Loucy (cell line): ENCODE measurements at regions not wholly inside any gene's neighbourhood (a gene's known extent, or its start where the extent isn't known, plus 50 kb on each side); places are given as distances from the start of the nearest gene placed in this dataset.

ENCODE experiments used
- H2AFZ ChIP-seq: fragments of 200-600 bp; sonication (generic); 2 replicates; pipeline ENCODE4 v1.6.0; 2016; ENCODE audit warnings: antibody characterized with exemption, mild to moderate bottlenecking, low read length, moderate library complexity
- H3F3A ChIP-seq: fragments of 200-600 bp; 2 replicates; pipeline ENCODE4 v1.6.0; 2016; ENCODE audit warnings: antibody characterized with exemption, low read depth, mild to moderate bottlenecking
- H3K27me3 ChIP-seq: fragments of 200-600 bp; sonication (generic); 2 replicates; pipeline ENCODE4 v1.6.1; 2014; ENCODE audit warnings: low read length, mild to moderate bottlenecking; ENCODE audit not compliant: insufficient read depth, poor library complexity, severe bottlenecking
- H3K36me3 ChIP-seq: fragments of 200-600 bp; sonication (generic); 2 replicates; pipeline ENCODE4 v1.6.1; 2016; ENCODE audit warnings: low read length; ENCODE audit not compliant: insufficient read depth
- H3K4me1 ChIP-seq: fragments of 200-600 bp; sonication (generic); 2 replicates; pipeline ENCODE4 v1.5.1; 2014; ENCODE audit warnings: low read length, mild to moderate bottlenecking; ENCODE audit not compliant: insufficient read depth, poor library complexity, severe bottlenecking
- H3K4me2 ChIP-seq: fragments of 200-600 bp; sonication (generic); 2 replicates; pipeline ENCODE4 v1.6.0; 2014; ENCODE audit warnings: antibody characterized with exemption, low read length, low read depth, mild to moderate bottlenecking; ENCODE audit not compliant: poor library complexity, severe bottlenecking
- H3K4me3 ChIP-seq: fragments of 200-600 bp; sonication (generic); 2 replicates; pipeline ENCODE4 v1.5.1; 2014; ENCODE audit warnings: low read length, mild to moderate bottlenecking, mixed read lengths; ENCODE audit not compliant: poor library complexity, severe bottlenecking
- H3K79me2 ChIP-seq: fragments of 200-600 bp; sonication (generic); 2 replicates; pipeline ENCODE4 v1.6.1; 2014; ENCODE audit warnings: low read length; ENCODE audit not compliant: insufficient read depth
- H3K9ac ChIP-seq: fragments of 200-600 bp; sonication (generic); 2 replicates; pipeline ENCODE4 v1.6.0; 2014; ENCODE audit warnings: mild to moderate bottlenecking, low read depth, low read length, moderate library complexity; ENCODE audit not compliant: poor library complexity, severe bottlenecking
- H3K9me2 ChIP-seq: fragments of 200-600 bp; sonication (generic); replicated peaks from 2 replicates; pipeline ENCODE4 v1.6.1; 2016; ENCODE audit warnings: low read depth, low read length, mixed read lengths
- H3K9me3 ChIP-seq: fragments of 200-600 bp; sonication (generic); 2 replicates; pipeline ENCODE4 v1.6.1; 2014; ENCODE audit warnings: mild to moderate bottlenecking, antibody characterized with exemption, low read length, low read depth; ENCODE audit not compliant: insufficient read depth
- H4K20me1 ChIP-seq: fragments of 200-600 bp; sonication (generic); 2 replicates; pipeline ENCODE4 v1.6.0; 2014; ENCODE audit warnings: antibody characterized with exemption, low read length, mild to moderate bottlenecking; ENCODE audit not compliant: insufficient read depth, poor library complexity, severe bottlenecking
- EZH2phosphoT487 ChIP-seq: fragments of 200-600 bp; IDR thresholded peaks from 2 replicates; pipeline ENCODE4 v1.6.1; 2018; ENCODE audit warnings: antibody characterized with exemption, mild to moderate bottlenecking, moderate library complexity, borderline replicate concordance
- TF ChIP-seq, protein P1 (sequence below): fragments of 200-600 bp; sonication (generic); conservative IDR thresholded peaks from 2 replicates; pipeline ENCODE4 v1.5.1; 2014; ENCODE audit warnings: mild to moderate bottlenecking, antibody characterized with exemption, low read length

DNA sequence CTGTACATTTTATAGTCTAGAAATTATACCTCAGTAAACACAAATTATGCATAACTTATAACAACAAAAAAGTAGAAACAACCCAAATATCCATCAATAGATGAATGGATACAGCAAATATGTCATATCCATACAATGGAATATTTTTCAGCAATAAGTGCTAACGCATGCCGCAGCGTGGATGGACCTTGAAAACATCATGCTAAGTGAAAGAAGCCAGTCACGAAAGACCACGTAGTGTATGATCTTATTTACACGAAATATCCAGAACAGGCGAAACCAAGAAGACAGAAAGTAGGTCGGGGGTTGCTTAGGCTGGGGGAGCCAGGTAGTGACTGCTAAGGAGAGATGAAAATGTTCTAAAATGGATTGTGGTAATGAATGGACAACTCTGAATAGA, 167.1 kb upstream of the MYCN start:
- H3K4me3 ChIP-seq: no peak overlapping the region

DNA sequence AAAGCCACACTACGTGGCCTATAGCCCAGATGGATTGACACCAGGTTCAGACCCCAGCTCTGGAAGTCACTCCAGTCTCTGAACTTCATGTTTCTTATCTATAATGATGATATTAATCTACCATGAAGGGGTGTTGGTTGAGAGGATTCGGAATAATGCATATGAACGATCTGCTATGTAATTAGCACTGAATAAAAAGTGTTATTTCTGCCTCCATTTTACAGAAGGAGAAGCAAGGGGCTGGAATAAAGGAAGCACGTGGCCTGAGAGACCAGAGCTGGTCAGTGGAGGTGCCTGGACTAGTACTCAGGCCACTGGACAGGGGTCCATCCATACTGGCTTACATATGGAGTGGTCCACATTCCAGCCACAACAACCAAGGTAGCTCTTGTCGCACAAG, 166.5 kb upstream of the MYCN start:
- Histone ChIP-seq H2AFZ (no peak overlapping the region), H3K4me2 (no peak overlapping the region), H3K27me3 (no peaks in the 10 kb centered on the region), H3K4me3 (no peak overlapping the region), H3K4me1 (no peaks in the 10 kb centered on the region), H3K36me3 (no peaks in the 10 kb centered on the region), H3K9ac (no peak overlapping the region), H3K79me2 (no peaks in the 10 kb centered on the region), H3F3A (no peaks in the 10 kb centered on the region), H3K9me3 (no peaks in the 10 kb centered on the region; the same call in 1 of the 2 replicates), H3K9me2 (no peaks in the 10 kb centered on the region), H4K20me1 (no peaks in the 10 kb centered on the region)
- TF ChIP-seq, protein P1, sequence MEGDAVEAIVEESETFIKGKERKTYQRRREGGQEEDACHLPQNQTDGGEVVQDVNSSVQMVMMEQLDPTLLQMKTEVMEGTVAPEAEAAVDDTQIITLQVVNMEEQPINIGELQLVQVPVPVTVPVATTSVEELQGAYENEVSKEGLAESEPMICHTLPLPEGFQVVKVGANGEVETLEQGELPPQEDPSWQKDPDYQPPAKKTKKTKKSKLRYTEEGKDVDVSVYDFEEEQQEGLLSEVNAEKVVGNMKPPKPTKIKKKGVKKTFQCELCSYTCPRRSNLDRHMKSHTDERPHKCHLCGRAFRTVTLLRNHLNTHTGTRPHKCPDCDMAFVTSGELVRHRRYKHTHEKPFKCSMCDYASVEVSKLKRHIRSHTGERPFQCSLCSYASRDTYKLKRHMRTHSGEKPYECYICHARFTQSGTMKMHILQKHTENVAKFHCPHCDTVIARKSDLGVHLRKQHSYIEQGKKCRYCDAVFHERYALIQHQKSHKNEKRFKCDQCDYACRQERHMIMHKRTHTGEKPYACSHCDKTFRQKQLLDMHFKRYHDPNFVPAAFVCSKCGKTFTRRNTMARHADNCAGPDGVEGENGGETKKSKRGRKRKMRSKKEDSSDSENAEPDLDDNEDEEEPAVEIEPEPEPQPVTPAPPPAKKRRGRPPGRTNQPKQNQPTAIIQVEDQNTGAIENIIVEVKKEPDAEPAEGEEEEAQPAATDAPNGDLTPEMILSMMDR: no peak

More for the DNA sequence above, 167.1 kb upstream of the MYCN start:
- Histone ChIP-seq H3K9me2 (no peaks in the 10 kb centered on the region), H3K27me3 (no peaks in the 10 kb centered on the region), H3K79me2 (no peaks in the 10 kb centered on the region), H3F3A (no peaks in the 10 kb centered on the region), H3K4me2 (no peak overlapping the region), H3K36me3 (no peaks in the 10 kb centered on the region), H3K9me3 (no peaks in the 10 kb centered on the region; the same call in 1 of the 2 replicates), H3K9ac (no peak overlapping the region), H4K20me1 (no peaks in the 10 kb centered on the region), H3K4me1 (no peaks in the 10 kb centered on the region), H2AFZ (no peak overlapping the region)
- TF ChIP-seq, protein P1: no peak

DNA sequence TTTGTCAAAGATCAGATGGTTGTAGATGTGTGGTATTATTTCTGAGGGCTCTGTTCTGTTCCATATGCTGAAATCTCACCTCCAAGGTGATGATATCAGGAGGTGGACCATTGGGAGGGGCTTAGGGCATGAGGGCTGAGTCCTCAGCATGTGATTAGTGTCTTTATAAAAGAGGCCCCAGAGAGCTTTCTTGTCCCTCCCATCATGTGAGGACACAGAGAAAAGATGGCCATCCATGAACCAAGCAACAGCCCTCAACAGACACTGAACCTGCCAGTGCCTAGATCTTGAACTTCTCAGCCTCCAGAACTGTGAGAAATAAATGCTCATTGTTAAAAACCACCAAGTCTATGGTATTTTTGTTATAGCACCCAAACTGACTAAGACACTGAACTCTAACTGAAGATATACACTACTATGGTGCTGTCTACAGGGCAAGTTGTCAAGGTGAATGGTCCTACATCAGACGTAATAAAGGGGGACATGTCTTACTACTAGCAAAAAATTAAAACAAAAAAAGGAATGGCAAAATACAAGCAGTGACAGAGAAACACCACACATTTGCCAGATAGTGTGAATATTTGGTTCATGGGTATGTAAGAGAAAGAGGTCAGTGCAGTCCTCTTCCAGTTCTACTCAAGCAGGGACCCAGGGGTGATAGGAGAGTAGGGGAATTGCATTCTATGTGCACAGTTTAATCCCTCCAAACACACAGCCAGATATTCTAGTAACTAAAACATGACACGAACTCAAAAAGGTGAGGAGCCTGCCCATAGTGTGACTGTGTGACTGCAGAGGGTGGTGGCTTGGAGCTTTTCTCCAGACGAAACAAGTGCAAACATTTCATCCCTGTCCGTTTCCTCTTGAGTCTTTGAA, 164.4 kb upstream of the MYCN start:
- no peak overlapping the region for H2AFZ ChIP-seq
- no peak overlapping the region for H3K4me3 ChIP-seq
- H4K20me1 ChIP-seq: no peaks in the 10 kb centered on the region
- no peaks in the 10 kb centered on the region for H3K79me2 ChIP-seq
- H3K4me2 ChIP-seq: no peak overlapping the region
- no peak overlapping the region for H3K9ac ChIP-seq
- no peaks in the 10 kb centered on the region for H3K4me1 ChIP-seq
- no peaks in the 10 kb centered on the region for H3F3A ChIP-seq
- no peaks in the 10 kb centered on the region for H3K36me3 ChIP-seq
- no peaks in the 10 kb centered on the region; the same call in 1 of the 2 replicates for H3K9me3 ChIP-seq
- TF ChIP-seq, protein P1: no peak
- TF ChIP-seq EZH2phosphoT487: no peak
- H3K9me2 ChIP-seq: no peaks in the 10 kb centered on the region
- H3K27me3 ChIP-seq: no peaks in the 10 kb centered on the region
